ENCODE measurements at regions not wholly inside any gene's neighbourhood (a gene's known extent, or its start where the extent isn't known, plus 50 kb on each side); places are given as distances from the start of the nearest gene placed in this dataset.
"Not testable (repeated sequence)": the region's sequence is repeated elsewhere in the genome, so short reads cannot be mapped to it uniquely, and the experiment has no call there.

DNA sequence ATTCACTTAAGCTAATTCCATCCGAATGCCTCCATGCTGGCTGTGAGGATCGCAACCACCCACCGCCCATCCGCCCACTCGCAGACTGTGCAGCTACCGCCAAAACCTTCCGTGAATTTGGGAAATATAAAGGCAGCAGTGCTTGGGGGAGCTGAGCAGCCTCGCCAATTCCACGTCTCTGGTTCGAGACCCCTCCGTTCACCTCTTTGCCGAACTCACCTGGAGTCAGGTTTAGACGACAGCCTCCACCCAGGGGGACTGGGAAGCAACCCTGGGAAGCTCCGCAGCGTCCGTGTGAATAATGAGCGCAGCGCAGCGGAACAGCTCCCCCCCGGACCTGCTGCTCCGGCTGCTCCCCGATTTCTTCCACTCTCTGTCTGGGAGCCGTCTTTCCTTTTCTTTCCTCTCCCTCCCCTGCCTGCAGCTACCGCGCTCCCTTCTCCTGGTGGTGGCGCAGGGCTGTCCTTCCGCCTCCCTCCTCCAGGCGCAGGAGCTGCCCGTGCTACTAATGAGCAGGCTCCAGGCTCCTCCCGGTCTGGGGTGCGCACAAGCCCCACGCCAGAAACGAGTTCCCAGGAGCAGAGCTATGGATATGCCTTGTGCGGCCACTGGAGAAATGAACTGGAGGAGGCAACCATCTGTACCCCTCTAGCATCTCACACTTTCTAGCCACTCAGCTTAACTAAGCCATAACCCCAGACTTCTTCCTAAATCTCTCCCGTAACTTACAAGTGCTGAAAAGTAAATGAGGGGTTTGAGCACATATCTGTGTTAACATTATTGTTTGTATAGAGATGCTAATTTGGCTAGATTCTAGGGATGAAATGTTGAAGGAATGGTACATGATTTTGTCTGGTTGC, 107.3 kb downstream of the XKR3 start:
- Histone ChIP-seq H3K4me2 (ENCODE audit: insufficient read depth, low read length) (no peak overlapping the region), H3K79me2 (ENCODE audit: control insufficient read depth, insufficient read depth, low read length) (no peaks in the 10 kb centered on the region), H3K36me3 (ENCODE audit: control insufficient read depth in 2 of 2, extremely low read depth in 1 of 2, insufficient read depth in 2 of 2, low read length in 2 of 2) (no peaks in the 10 kb centered on the region), H3K9me1 (replicated peaks; ENCODE audit: control insufficient read depth, extremely low read depth, insufficient read depth, low read length) (no peaks in the 10 kb centered on the region), H3K27me3 (ENCODE audit: control insufficient read depth in 2 of 2, insufficient read depth in 2 of 2, low read length in 2 of 2) (no peaks in the 10 kb centered on the region), H4K20me1 (replicated peaks; ENCODE audit: control insufficient read depth, extremely low read depth, insufficient read depth, low read length) (no peaks in the 10 kb centered on the region), H3K4me1 (ENCODE audit: control insufficient read depth, extremely low read depth, insufficient read depth, low read length) (no peaks in the 10 kb centered on the region), H3K27ac (ENCODE audit: insufficient read depth, low read depth, low read length) (no peak overlapping the region), H3K9ac (replicated peaks; ENCODE audit: extremely low read depth, insufficient read depth, low read length) (no peak overlapping the region), H3K4me3 (replicated peaks in 1 of 3; ENCODE audit: insufficient read depth in 1 of 3, low read depth in 1 of 3, low read length in 3 of 3) (no peak overlapping the region), H3K9me3 (replicated peaks; ENCODE audit: control insufficient read depth, insufficient read depth, low read length) (no peaks in the 10 kb centered on the region), H2AFZ (ENCODE audit: low read depth, low read length) (no peak overlapping the region)
- dilution Hi-C loops (cut with MboI; ENCODE audit: extremely low pct_ligation_motif_present, low sequenced_read_pairs) (no loop called here), intact Hi-C loops (cut with micrococcal nuclease) (no loop called here)
- no TSS peak for BruUV-seq (replicated peaks)
- TF ChIP-seq MAX (IDR thresholded peaks at IDR 0.05; ENCODE audit: insufficient read depth, insufficient read length) (no peak), POLR2AphosphoS5 (IDR thresholded peaks at IDR 0.05; ENCODE audit: insufficient read depth, low read depth, low read length) (no peak), POLR2A (IDR thresholded peaks at IDR 0.05; ENCODE audit: low read depth, low read length) (no peak), JUN (IDR thresholded peaks at IDR 0.05; ENCODE audit: borderline replicate concordance, insufficient read depth, insufficient read length, low read depth) (no peak), FOS (IDR thresholded peaks at IDR 0.05; ENCODE audit: borderline replicate concordance, insufficient read depth, low read length) (no peak), CTCF (IDR thresholded peaks at IDR 0.05; ENCODE audit: extremely low read depth in 1 of 2, insufficient read depth in 1 of 2, low read depth in 1 of 2, low read length in 2 of 2) (no peak), EZH2 (IDR thresholded peaks at IDR 0.05; ENCODE audit: borderline replicate concordance, low read depth, low read length, severe bottlenecking) (no peak), GATA2 (IDR thresholded peaks at IDR 0.05; ENCODE audit: insufficient read depth, insufficient read length, low read depth, low read length) (no peak), MYC (IDR thresholded peaks at IDR 0.05; ENCODE audit: low read depth, low read length) (no peak)
- no peak for FAIRE-seq
- DNase-seq (ENCODE audit: low read depth, low spot score), result no peak
- ChIA-PET CTCF (no interaction called here), POLR2A (no interaction called here)

- dilution Hi-C loops (cut with MboI; ENCODE audit: extremely low pct_ligation_motif_present, low sequenced_read_pairs); H3K36me3 ChIP-seq (ENCODE audit: control insufficient read depth in 2 of 2, extremely low read depth in 1 of 2, insufficient read depth in 2 of 2, low read length in 2 of 2); H3K4me3 ChIP-seq (replicated peaks in 1 of 3; ENCODE audit: insufficient read depth in 1 of 3, low read depth in 1 of 3, low read length in 3 of 3); FAIRE-seq; H3K27me3 ChIP-seq (ENCODE audit: control insufficient read depth in 2 of 2, insufficient read depth in 2 of 2, low read length in 2 of 2); H3K9ac ChIP-seq (replicated peaks; ENCODE audit: extremely low read depth, insufficient read depth, low read length); H3K9me1 ChIP-seq (replicated peaks; ENCODE audit: control insufficient read depth, extremely low read depth, insufficient read depth, low read length); H3K79me2 ChIP-seq (ENCODE audit: control insufficient read depth, insufficient read depth, low read length); DNase-seq (ENCODE audit: low read depth, low spot score); POLR2A ChIA-PET; H4K20me1 ChIP-seq (replicated peaks; ENCODE audit: control insufficient read depth, extremely low read depth, insufficient read depth, low read length); intact Hi-C loops (cut with micrococcal nuclease); H2AFZ ChIP-seq (ENCODE audit: low read depth, low read length); BruUV-seq (replicated peaks); H3K4me2 ChIP-seq (ENCODE audit: insufficient read depth, low read length); H3K27ac ChIP-seq (ENCODE audit: insufficient read depth, low read depth, low read length); H3K4me1 ChIP-seq (ENCODE audit: control insufficient read depth, extremely low read depth, insufficient read depth, low read length); H3K9me3 ChIP-seq (replicated peaks; ENCODE audit: control insufficient read depth, insufficient read depth, low read length); CTCF ChIA-PET: not testable (repeated sequence)
These were observed 110.6 kb downstream of the XKR3 start for GRCh38 chr22:16714568-16714967.
